ENCODE measurements at regions not wholly inside any gene's neighbourhood (a gene's known extent, or its start where the extent isn't known, plus 50 kb on each side); places are given as distances from the start of the nearest gene placed in this dataset.

DNA sequence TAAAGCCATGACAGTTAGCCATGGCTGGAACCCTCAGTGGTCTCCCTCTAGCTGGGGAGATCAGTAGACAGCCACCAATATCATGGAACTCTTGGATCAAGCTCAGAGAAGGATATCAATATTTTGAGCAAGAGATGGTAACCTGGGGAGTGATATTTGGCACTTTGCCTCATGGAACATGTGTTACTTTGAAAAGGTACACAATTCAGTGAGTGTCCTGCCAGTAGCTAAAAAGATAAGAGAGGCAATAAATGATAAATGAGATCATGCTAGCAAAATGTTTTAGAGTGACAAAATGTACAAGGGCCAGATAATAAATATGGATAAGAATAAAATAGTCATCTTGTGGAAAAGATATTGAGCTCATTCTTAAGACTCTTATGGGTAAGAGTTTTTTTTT is 1618.7 kb downstream of the OLFM4 start:
- no peak overlapping the region for H3K27ac ChIP-seq (ENCODE audit: insufficient read depth, low read length)

DNA sequence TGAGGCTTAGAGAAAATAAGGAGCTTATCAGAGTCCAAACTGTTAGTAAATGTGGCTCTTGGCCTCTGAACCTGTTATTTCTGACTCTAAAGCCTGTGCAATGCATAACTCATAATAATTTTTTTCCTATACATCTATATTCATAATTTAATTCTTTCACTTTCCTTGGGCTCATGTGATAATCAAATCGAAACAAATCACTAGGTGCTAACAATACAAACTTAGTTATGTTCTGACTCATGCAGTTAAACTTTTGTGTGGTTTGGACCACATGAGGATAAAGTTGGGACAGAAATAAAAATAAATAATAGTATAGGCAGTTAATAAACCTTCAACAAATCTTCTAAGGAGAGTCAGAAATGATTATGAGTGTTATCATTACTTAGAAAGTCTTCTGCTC is 1629.0 kb downstream of the OLFM4 start:
- Histone ChIP-seq H3K4me2 (ENCODE audit: extremely low read depth, insufficient read depth, low read length) (no peak overlapping the region), H2AFZ (ENCODE audit: low read length) (no peak overlapping the region), H3K27ac (ENCODE audit: insufficient read depth, low read length) (no peak overlapping the region), H4K20me1 (ENCODE audit: control insufficient read depth, extremely low read depth, insufficient read depth, low read length) (no peaks in the 10 kb centered on the region), H3K36me3 (ENCODE audit: control insufficient read depth, insufficient read depth, low read length) (no peaks in the 10 kb centered on the region), H3K4me1 (ENCODE audit: control insufficient read depth, extremely low read depth, insufficient read depth, low read length) (no peaks in the 10 kb centered on the region), H3K9ac (ENCODE audit: insufficient read depth, low read length) (no peak overlapping the region), H3K4me3 (replicated peaks in 1 of 4; ENCODE audit: control extremely low read depth in 1 of 4, insufficient read depth in 1 of 4, low read depth in 3 of 4, low read length in 4 of 4) (no peak overlapping the region), H3K79me2 (ENCODE audit: control insufficient read depth, insufficient read depth, low read length) (no peaks in the 10 kb centered on the region), H3K27me3 (ENCODE audit: control insufficient read depth, insufficient read depth, low read length) (no peaks in the 10 kb centered on the region), H3K9me3 (ENCODE audit: control insufficient read depth, insufficient read depth, low read depth, low read length) (no peaks in the 10 kb centered on the region)
- no peak for DNase-seq (ENCODE audit: low read depth in 2 of 2)
- TF ChIP-seq EZH2 (IDR thresholded peaks at IDR 0.05; ENCODE audit: low read length, missing control alignments) (no peak), CTCF (conservative IDR thresholded peaks at IDR 0.05 in 1 of 2, IDR thresholded peaks at IDR 0.05 in 1 of 2; ENCODE audit: low read depth in 1 of 2, low read length in 2 of 2) (no peak)

More for the DNA sequence above, 1618.7 kb downstream of the OLFM4 start:
- H3K79me2 ChIP-seq (ENCODE audit: control insufficient read depth, insufficient read depth, low read length) = no peaks in the 10 kb centered on the region
- no peak overlapping the region for H2AFZ ChIP-seq (ENCODE audit: low read length)
- no peak overlapping the region for H3K4me3 ChIP-seq (replicated peaks in 1 of 4; ENCODE audit: control extremely low read depth in 1 of 4, insufficient read depth in 1 of 4, low read depth in 3 of 4, low read length in 4 of 4)
- no peaks in the 10 kb centered on the region for H3K4me1 ChIP-seq (ENCODE audit: control insufficient read depth, extremely low read depth, insufficient read depth, low read length)
- no peaks in the 10 kb centered on the region for H3K9me3 ChIP-seq (ENCODE audit: control insufficient read depth, insufficient read depth, low read depth, low read length)
- H3K27me3 ChIP-seq (ENCODE audit: control insufficient read depth, insufficient read depth, low read length) = no peaks in the 10 kb centered on the region
- TF ChIP-seq CTCF (conservative IDR thresholded peaks at IDR 0.05 in 1 of 2, IDR thresholded peaks at IDR 0.05 in 1 of 2; ENCODE audit: low read depth in 1 of 2, low read length in 2 of 2) (no peak), EZH2 (IDR thresholded peaks at IDR 0.05; ENCODE audit: low read length, missing control alignments) (no peak)
- H4K20me1 ChIP-seq (ENCODE audit: control insufficient read depth, extremely low read depth, insufficient read depth, low read length) = no peaks in the 10 kb centered on the region
- H3K36me3 ChIP-seq (ENCODE audit: control insufficient read depth, insufficient read depth, low read length) = no peaks in the 10 kb centered on the region
- no peak overlapping the region for H3K4me2 ChIP-seq (ENCODE audit: extremely low read depth, insufficient read depth, low read length)
- no peak overlapping the region for H3K9ac ChIP-seq (ENCODE audit: insufficient read depth, low read length)
- DNase-seq (ENCODE audit: low read depth in 2 of 2) = no peak

DNA sequence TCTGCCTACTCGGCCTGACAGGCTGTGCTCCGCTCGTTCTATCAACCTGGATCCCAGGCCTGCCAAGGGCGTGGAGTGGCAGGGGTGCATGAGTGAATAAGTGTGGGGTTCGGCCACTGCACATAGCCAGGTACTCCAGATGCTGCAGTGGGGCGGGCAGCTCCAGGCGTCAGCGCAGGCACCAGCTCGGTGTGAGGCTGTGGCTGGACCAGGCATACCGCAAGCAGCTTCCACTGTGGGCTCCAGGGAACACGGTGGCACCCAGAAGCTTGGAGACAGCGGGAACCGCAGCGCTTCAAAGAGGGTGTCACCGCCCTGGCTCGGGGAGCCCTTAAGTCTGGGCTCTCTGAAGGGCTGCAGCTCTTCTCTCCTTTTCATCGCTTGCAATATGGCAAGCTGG is 1630.2 kb downstream of the OLFM4 start:
- no peaks in the 10 kb centered on the region for H4K20me1 ChIP-seq (ENCODE audit: control insufficient read depth, extremely low read depth, insufficient read depth, low read length)
- no peaks in the 10 kb centered on the region for H3K79me2 ChIP-seq (ENCODE audit: control insufficient read depth, insufficient read depth, low read length)
- DNase-seq (ENCODE audit: low read depth in 2 of 2) = no peak
- no peak overlapping the region for H3K4me3 ChIP-seq (replicated peaks in 1 of 4; ENCODE audit: control extremely low read depth in 1 of 4, insufficient read depth in 1 of 4, low read depth in 3 of 4, low read length in 4 of 4)
- no peak overlapping the region for H3K27ac ChIP-seq (ENCODE audit: insufficient read depth, low read length)
- no peak overlapping the region for H3K4me2 ChIP-seq (ENCODE audit: extremely low read depth, insufficient read depth, low read length)
- H3K27me3 ChIP-seq (ENCODE audit: control insufficient read depth, insufficient read depth, low read length) = no peaks in the 10 kb centered on the region
- H3K36me3 ChIP-seq (ENCODE audit: control insufficient read depth, insufficient read depth, low read length) = no peaks in the 10 kb centered on the region
- TF ChIP-seq CTCF (conservative IDR thresholded peaks at IDR 0.05 in 1 of 2, IDR thresholded peaks at IDR 0.05 in 1 of 2; ENCODE audit: low read depth in 1 of 2, low read length in 2 of 2) = no peak
- TF ChIP-seq EZH2 (IDR thresholded peaks at IDR 0.05; ENCODE audit: low read length, missing control alignments) = no peak
- H3K9ac ChIP-seq (ENCODE audit: insufficient read depth, low read length) = no peak overlapping the region
- H3K4me1 ChIP-seq (ENCODE audit: control insufficient read depth, extremely low read depth, insufficient read depth, low read length) = no peaks in the 10 kb centered on the region
- H2AFZ ChIP-seq (ENCODE audit: low read length) = no peak overlapping the region
- no peaks in the 10 kb centered on the region for H3K9me3 ChIP-seq (ENCODE audit: control insufficient read depth, insufficient read depth, low read depth, low read length)
